ENCODE measurements at regions not wholly inside any gene's neighbourhood (a gene's known extent, or its start where the extent isn't known, plus 50 kb on each side); places are given as distances from the start of the nearest gene placed in this dataset.

DNA sequence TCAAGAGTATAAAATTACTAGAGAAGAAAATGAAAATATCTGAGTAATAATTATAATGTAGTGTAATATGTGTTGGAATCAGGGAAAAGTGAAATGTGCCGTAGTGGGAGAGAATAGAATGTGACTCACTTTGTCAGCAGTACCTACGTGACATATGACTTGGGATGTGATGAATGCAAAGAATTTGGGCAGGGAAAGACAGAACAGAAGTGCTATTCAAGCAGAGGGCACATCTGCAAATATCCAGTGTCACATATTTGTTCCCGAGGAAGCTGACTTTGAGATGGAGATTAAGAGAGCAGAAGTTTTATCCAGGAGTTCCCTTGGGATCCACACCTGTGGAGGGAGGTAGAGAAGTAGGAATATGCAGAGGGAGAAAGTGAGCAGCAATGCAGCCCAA lies 69.3 kb upstream of the HS3ST1 start:
- H3K27me3 ChIP-seq: no peaks in the 10 kb centered on the region
- no peak for DNase-seq
- intact Hi-C loops (cut with DNase I): no loop called here
- 93 to 98% methylated on average over 3 of the region's 3 CpGs for WGBS, 2 donors
- H3K4me3 ChIP-seq: no peak overlapping the region
- no peaks in the 10 kb centered on the region for H3K36me3 ChIP-seq
- H3K4me1 ChIP-seq: no peaks in the 10 kb centered on the region
- peaks cover 0 to 4% (median 0%) of the 10 kb centered on the region in 4 donors for H3K9me3 ChIP-seq
- H3K27ac ChIP-seq: no peak overlapping the region
- TF ChIP-seq, protein P1, sequence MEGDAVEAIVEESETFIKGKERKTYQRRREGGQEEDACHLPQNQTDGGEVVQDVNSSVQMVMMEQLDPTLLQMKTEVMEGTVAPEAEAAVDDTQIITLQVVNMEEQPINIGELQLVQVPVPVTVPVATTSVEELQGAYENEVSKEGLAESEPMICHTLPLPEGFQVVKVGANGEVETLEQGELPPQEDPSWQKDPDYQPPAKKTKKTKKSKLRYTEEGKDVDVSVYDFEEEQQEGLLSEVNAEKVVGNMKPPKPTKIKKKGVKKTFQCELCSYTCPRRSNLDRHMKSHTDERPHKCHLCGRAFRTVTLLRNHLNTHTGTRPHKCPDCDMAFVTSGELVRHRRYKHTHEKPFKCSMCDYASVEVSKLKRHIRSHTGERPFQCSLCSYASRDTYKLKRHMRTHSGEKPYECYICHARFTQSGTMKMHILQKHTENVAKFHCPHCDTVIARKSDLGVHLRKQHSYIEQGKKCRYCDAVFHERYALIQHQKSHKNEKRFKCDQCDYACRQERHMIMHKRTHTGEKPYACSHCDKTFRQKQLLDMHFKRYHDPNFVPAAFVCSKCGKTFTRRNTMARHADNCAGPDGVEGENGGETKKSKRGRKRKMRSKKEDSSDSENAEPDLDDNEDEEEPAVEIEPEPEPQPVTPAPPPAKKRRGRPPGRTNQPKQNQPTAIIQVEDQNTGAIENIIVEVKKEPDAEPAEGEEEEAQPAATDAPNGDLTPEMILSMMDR (IDR thresholded peaks at IDR 0.05): no peak
- TF ChIP-seq POLR2A (IDR thresholded peaks at IDR 0.05) (no peak), POLR2AphosphoS5 (IDR thresholded peaks at IDR 0.05) (no peak), EP300 (IDR thresholded peaks at IDR 0.05) (no peak)

DNA sequence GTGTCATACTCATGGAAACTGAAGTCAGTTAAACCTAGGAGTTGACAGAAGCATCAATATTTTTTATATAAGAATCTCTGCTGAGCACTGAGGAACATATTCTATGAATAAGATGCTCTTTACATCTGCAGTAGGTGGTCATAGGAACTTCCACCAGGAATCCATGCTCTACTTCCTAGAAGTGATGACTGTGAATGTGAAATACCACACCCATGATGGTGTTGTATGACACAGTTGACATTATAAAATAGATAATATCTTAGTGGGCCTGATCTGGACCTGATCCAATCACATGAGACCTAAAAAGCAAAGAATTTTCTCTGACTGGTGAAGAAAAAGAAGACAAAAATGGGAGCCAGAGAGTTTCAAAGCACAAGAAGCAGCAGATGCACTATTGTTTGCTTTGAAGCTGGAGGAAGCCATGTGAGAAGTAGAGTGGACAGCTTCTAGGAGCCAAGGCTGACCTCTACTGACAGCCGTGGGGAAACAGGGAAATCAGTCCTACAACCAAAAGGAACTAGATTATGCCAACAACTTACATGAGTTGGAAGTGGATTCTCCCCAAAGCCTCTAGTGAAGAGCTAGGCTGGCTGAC lies 68.6 kb upstream of the HS3ST1 start:
- WGBS, 2 donors: 91 to 92% methylated on average over 1 of the region's 1 CpG
- intact Hi-C loops (cut with DNase I): no loop called here
- TF ChIP-seq, protein P1 (IDR thresholded peaks at IDR 0.05): no peak
- no peak for TF ChIP-seq EP300 (IDR thresholded peaks at IDR 0.05)
- no peak for TF ChIP-seq POLR2AphosphoS5 (IDR thresholded peaks at IDR 0.05)
- no peak for TF ChIP-seq POLR2A (IDR thresholded peaks at IDR 0.05)

DNA sequence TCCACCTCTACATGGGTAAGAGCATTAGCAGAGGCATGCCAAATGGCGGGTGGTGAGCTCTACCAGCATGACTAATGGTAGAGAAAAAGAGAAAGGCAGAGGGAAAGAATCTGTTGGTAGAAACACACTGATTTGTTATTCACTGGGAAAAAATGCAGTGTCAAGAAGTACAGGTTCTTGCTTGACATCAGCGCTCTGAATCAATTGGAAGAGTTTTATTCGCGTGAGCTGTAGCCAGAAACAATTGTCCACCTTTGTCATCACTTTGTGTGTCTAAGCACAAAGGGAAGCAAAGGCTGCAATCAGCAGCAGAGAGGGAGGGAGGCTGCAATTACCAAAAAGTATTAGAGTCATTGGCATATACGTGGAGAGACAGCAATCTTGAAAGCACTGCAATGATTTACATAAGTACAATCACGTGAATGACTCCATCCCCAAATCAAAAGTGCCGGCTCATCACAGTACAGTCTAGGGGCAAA lies 67.7 kb upstream of the HS3ST1 start:
- intact Hi-C loops (cut with DNase I): no loop called here
- TF ChIP-seq POLR2A (IDR thresholded peaks at IDR 0.05) (no peak), EP300 (IDR thresholded peaks at IDR 0.05) (no peak), POLR2AphosphoS5 (IDR thresholded peaks at IDR 0.05) (no peak)
- TF ChIP-seq, protein P1 (IDR thresholded peaks at IDR 0.05): no peak
- Histone ChIP-seq H3K27ac (no peak overlapping the region), H3K4me1 (no peaks in the 10 kb centered on the region), H3K27me3 (no peaks in the 10 kb centered on the region), H3K4me3 (no peak overlapping the region), H3K9me3 (peaks cover 0 to 3% (median 0%) of the 10 kb centered on the region in 4 donors), H3K36me3 (no peaks in the 10 kb centered on the region)
- DNase-seq: no peak
- 80 to 88% methylated on average over 7 of the region's 7 CpGs for WGBS, 2 donors

More for the DNA sequence above, 68.6 kb upstream of the HS3ST1 start:
- Histone ChIP-seq H3K36me3 (no peaks in the 10 kb centered on the region), H3K4me1 (no peaks in the 10 kb centered on the region), H3K9me3 (peaks cover 0 to 4% (median 0%) of the 10 kb centered on the region in 4 donors), H3K27ac (no peak overlapping the region), H3K4me3 (no peak overlapping the region), H3K27me3 (no peaks in the 10 kb centered on the region)
- DNase-seq: no peak

DNA sequence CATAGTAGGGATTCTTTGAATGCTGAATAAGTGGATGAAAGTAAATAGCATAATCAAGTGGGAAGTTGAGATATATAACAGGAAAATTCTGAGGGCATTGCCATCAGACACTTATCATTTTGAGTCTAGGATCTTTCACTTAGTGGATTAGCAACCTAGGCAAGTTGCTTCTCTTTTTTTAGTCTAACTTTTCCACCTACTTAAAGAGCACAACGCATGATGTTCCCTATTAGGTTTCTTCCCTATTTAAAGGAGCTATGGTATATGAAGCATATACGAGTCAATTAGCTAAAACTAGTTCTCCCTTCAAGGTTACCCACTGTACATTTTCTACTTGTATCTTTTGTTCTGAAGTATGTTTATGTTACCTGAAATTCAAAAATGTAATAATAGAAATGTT lies 67.1 kb upstream of the HS3ST1 start:
- no peak for TF ChIP-seq POLR2A (IDR thresholded peaks at IDR 0.05)
- TF ChIP-seq, protein P1 (IDR thresholded peaks at IDR 0.05): no peak
- no peak for TF ChIP-seq EP300 (IDR thresholded peaks at IDR 0.05)
- no peak for TF ChIP-seq POLR2AphosphoS5 (IDR thresholded peaks at IDR 0.05)
- H3K9me3 ChIP-seq: peaks cover 0 to 3% (median 0%) of the 10 kb centered on the region in 4 donors

DNA sequence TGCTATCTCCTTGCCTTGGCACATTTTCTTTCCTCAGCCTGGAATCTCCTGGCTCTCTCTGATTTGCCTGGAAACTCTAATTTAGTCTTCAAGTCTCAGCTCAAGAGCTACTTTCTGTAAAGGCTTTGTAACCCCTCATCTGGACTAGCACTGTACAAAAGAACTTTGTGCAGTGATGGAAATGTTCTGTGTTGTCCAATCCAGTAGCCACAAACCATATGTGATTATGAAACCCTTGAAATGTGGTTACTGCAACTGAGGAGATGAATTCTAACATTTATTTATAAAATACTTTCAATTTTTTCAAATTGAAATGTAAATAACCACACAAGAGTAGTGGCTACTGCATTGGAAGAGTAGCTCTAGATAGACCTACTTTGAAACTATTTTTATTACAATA lies 66.6 kb upstream of the HS3ST1 start:
- no peak for DNase-seq

More for the DNA sequence above, 67.1 kb upstream of the HS3ST1 start:
- WGBS, 2 donors: 75 to 86% methylated on average over 2 of the region's 2 CpGs
- H3K27ac ChIP-seq: no peak overlapping the region
- no peak overlapping the region for H3K4me3 ChIP-seq
- intact Hi-C loops (cut with DNase I): no loop called here
- DNase-seq: no peak
- no peaks in the 10 kb centered on the region for H3K4me1 ChIP-seq
- no peaks in the 10 kb centered on the region for H3K36me3 ChIP-seq
- H3K27me3 ChIP-seq: no peaks in the 10 kb centered on the region

More for the DNA sequence above, 66.6 kb upstream of the HS3ST1 start:
- Histone ChIP-seq H3K36me3 (no peaks in the 10 kb centered on the region), H3K27ac (no peak overlapping the region), H3K4me1 (no peaks in the 10 kb centered on the region), H3K4me3 (no peak overlapping the region), H3K27me3 (no peaks in the 10 kb centered on the region), H3K9me3 (peaks cover 0 to 3% (median 0%) of the 10 kb centered on the region in 4 donors)
- intact Hi-C loops (cut with DNase I): no loop called here
- TF ChIP-seq POLR2AphosphoS5 (IDR thresholded peaks at IDR 0.05) (no peak), POLR2A (IDR thresholded peaks at IDR 0.05) (no peak), EP300 (IDR thresholded peaks at IDR 0.05) (no peak)
- TF ChIP-seq, protein P1 (IDR thresholded peaks at IDR 0.05): no peak

All from sigmoid colon (tissue), 6 donors.